ENCODE measurements at regions not wholly inside any gene's neighbourhood (a gene's known extent, or its start where the extent isn't known, plus 50 kb on each side); places are given as distances from the start of the nearest gene placed in this dataset.

DNA sequence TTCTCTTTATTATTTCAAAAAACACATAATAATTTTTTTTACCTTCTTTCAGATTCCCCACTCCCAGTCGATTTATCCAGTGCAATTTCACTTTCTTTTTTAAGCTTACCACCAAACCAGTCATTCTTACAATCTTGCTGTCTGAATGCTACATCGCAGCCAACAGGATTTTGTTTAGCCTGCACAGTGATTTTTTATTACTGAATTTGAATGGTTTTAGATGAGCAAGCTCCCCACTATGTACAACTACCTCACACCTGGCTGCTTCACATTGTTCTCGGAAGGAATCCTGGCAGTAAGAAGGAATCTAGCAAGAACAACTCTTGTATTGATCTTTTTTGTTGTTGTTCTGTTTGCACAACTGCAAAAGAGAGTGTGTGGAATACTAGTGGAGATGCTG lies 668.1 kb upstream of the WWC1 start:
- DNase-seq, result no peak

DNA sequence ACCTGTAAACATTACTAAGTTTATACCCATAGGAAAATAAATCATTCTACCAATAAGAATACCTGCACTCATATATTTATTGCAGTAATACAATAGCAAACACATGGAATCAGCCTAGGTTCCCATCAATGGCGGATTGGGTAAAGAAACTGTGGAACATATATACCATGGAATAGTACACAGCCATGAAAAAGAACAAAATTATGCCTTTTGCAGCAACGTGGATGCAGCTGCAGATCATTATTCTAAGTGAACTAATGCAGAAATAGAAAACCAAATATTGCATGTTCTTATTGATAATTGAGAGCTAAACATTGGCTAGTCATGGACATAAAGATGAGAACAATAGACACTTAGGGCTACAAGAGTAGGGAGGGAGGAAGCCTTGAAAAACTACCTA lies 667.4 kb upstream of the WWC1 start:
- no peak for DNase-seq

DNA sequence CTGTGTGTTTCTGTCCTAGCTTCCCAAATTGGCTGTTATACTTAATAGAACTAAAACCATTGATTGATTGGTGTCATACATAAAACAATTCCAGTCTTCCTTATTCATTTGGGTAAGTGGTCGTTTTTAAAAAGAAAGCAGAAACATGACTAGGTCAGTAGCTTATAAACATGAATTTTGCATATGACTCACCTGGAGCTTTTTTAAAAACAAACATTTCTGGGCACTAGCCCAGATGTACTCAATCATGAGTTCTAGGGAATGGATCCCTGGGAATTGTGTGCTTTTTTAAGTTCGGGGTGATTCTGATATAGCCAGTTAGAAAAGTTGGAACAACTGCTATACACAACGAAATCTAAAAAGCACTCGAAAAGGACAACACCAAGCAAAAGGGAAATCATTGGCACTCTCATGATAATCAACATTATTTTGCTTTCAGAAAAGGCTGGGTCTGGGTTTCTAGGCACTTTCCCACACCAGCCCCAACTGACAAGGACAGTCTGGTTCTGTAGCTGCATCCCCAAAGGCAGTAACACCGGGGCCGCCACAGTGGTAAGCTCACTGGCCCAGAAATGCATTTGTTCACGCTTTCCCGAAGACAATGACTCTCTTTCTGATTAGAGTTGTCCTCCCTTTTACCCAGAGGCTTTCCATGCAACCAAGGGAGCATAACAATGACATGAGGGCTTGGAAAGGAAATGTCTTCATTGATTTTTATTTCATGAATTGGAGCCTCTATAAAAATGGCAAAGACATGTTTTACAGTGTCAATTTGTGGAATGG lies 664.9 kb upstream of the WWC1 start:
- DNase-seq, result no peak

DNA sequence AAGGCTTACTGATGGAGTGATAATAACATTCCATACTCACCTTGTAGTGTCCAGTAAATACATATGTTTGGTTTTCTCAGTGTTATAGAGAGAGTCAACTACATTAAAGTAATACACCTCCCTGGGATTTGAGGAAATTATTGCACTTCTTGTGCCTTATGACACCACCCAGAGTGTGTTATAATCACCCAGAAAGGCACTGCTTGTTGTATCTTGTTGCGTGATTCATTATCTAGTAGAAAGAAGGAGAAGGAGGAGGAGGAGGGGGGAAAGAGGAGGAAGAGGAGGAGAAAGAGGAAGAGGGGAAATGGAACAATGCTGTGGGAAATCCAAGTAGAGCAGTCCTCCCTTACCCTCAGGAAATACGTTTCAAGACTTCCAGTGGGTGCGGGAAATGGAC lies 661.8 kb upstream of the WWC1 start:
- no peak for DNase-seq

DNA sequence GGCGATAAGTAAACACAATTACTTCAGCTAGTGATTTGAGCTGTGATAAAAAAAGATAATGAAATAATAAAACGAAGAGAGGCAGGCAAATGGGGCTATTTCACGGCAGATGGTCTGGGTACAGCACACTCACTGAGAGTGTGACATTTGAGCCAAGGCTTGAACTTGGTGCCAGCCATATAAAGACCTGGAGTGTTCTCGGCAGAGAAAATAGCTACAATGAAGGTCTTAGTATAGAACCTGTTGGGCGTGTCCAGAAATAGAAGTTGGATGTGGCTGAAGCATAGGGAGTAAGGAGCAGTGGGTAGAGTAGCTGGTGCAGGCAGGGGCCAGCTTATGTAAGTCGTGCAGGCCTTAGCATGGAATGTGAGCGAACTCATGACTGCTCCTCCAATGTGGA lies 660.3 kb upstream of the WWC1 start:
- DNase-seq, result no peak

DNA sequence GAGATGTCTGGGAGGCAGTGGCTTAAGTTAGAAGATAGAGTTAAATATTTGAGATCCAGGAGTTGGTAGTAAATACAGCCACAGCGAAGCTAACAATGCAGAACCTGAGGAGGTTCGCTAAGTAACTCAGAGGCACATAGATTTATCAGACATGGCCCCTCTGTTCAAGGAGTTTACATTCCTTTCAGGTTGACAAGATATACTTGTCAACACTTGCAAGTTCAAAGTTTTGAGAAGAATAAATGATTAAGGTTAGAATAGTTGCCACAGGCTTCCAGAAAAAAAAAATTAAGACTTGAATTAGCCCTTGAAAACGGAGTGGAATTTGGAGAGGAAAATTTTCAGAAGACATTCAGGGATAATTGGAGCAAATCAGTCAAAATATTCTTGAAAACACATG lies 658.3 kb upstream of the WWC1 start:
- no peak for DNase-seq

DNA sequence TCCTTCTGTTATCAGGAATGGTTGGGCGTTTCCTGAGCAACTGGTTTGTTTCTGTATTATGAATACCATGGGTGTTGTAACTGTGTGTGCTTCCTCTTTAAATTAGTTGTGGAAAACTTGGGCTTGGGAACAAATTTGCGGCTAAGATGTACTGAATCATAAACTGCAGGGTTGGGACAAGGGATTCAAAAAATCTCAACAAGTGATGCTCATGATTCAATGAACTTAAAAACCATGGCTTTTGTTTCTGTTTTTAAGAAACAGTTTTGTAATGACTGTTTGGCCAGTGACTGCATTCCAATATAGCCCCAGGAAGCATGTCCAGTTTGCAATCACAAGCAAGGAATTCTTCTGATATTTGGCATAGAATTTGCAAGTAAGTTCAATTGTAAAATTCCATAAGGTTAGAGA lies 657.5 kb upstream of the WWC1 start:
- DNase-seq, result no peak

DNA sequence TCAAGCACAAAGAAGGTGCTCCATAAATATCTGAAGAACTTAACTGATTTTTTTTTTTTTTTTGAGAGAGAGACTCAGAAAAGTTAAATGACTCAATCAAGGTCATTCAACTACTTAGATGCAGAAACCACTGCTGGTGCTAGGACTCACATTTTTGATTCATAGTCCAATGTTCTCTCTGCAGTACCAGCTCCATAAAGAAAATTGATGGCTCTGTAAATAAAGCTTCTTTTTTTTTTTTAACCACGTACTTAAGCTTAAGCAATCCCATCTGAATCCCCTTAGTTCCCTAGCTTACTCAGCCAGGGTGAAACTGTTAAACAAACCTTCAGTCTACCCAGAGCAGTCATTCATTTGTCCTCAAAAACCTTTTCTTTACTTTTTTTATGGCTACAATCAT lies 657.0 kb upstream of the WWC1 start:
- no peak for DNase-seq

DNA sequence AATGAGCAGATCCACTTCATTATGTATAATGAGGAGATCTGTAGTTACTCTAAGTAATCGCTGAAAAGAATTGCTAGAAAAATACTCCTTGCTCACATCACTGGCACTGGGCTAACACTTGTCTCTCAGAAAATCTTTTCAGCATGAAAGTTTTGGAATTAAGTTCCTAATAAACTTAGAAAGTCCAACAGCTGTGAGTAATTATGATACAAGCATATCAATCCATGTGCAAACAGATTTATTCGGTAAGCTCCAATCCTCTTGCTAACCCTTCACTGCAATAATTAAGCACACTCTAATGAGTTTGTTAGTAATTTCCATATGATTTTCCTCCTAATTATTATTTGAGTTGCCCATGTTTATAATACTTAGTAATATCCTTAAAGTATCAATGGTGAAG lies 652.6 kb upstream of the WWC1 start:
- no peak for DNase-seq

DNA sequence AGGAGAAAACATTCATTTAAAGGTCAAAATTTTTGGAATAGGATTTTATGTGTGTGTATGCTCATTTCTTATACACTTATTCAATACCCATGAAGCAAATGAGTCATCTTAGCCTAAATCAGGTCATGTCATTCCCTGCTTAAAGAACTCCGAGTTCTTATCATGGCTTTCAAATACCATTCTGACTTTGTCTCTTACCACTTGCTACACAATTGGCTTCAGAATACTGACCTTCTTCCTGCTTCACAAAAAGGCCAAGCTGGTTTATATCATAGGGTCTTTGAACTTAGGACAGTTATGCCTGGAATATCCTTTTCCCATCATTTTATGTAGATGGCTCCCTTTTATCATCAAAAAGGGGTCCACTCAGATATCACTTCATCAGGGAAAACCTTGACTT lies 652.2 kb upstream of the WWC1 start:
- DNase-seq, result no peak

DNA sequence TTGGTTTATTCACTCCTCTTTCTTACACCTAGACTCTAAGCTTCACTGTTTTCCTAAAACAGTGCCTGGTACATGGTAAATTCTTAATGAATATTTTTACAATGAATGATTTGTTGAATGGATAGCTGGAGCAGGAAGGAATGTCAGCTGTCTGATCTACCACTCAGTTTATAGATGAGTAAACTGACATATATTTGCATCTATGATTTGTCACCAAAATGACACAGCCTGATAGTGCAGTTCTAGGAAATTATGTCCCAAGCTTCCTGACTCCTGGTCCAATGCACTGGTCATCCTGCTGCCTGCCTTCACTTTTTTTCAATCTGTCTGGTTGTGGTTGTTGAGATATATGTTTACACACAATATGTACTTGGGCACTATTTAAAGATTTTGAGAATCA lies 651.7 kb upstream of the WWC1 start:
- DNase-seq, result no peak

DNA sequence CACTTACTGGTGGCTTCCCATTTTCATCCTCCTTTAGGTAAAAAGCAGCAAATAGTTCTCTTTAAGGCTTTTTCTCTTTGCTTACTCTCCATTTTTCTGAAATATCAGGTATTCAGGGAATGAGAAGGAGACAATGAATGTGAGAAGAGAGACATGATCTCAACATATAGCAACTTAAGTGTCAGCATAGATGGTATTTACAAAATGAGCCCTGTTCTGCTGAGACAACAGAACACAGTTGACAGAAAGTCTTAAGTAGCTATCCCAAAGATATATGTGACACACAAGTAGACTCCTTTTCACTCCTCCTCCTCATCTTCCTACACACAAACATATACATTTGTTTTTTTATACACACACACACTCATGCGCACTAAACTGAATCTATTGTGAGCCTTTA lies 649.3 kb upstream of the WWC1 start:
- DNase-seq, result no peak

DNA sequence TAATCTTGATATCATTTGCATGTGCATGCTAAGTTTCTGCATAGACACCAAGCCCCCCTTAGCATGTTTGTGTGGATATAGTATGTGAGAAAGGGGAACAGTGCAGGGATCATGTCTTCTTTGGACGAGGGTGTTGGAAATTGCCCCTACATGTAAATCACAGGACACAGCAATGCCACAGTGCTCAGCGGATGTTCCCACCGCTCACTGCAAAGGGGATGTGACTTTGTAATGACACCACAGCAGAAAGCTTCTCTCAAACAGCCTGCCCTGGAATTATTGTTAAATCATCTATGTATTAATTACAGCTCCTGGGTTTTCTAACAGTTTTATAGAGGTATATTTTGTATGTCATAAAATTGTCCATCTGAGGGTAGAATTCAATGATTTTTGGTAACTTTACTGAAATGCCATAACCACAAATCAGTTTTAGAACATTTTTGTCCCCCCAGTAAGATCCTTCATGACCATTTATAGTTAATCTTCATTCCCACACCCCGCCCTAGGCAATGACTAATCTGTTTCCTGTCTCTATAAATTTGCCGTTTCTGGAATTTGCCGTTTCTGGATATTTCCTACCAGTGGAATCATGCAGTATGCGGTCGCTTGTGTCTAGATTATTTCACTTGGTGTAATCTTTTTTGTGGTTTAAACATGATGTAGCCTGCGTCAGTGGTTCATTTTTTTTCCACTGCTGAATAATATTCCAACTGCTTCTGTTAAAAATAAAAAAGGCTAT lies 648.5 kb upstream of the WWC1 start:
- no peak for DNase-seq

DNA sequence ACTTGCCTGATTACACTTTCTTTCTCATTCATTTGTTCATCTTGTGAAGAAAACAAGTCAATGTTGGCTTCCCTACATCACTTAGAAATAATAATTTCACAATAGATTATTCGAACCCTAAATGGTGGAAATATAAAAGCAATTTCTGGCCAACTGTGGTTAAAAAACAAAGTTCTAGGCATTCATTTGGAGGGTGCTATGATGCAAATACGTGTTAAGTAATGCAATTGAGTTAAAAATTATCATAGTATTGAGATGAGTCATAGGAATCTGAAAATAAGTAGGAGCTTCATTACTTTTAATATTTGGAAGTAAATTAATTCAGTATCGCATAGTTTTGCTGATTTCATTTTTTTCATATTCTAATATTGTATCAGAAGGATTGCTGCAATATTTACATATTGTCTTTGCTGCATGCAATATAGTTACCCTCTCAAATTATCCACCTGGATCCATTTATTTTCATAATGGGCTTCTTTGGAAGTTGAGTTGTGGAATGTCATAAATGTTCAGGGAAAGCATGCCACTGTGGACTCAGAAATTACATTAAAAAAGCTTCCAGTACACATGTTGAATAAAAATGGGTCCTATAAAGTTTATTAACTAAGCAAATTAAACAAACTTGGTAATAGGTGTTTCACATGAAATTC lies 647.7 kb upstream of the WWC1 start:
- DNase-seq, result no peak

DNA sequence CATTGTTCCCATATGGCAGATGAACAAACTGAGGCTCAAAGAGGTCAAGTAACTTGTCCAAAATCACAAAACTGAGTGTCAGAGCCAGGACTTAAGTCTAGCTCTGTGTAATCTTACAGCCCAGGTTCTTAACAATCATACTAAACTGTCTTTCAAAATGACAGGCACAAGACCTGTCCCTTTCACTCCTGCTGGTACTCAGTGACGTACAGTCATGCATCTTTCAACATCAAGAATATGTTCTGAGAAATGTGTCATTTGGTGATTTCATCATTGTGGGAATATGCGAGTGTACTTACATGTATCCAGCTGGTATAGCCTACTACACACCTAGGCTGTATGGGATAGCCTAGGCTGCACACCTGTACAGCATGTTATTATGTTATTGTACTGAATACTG lies 646.8 kb upstream of the WWC1 start:
- no peak for DNase-seq

DNA sequence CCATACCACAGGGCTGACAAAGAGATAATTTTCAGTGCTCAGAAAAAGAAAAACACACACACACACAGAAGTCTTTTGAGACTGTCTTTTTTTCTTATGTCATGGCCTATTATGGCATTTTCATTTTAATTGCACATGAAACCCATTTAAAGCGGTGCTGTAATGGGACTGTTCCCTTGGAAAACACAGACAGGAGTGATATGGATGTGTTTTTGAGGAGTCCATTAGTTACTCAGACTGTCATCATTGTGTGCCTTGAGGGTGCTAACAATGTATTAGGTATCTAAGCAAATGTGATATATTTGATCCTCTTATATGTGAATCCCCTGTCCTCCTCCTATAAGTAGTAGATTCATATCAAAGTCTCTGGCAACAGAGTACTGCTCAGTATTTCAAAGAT lies 642.0 kb upstream of the WWC1 start:
- no peak for DNase-seq

DNA sequence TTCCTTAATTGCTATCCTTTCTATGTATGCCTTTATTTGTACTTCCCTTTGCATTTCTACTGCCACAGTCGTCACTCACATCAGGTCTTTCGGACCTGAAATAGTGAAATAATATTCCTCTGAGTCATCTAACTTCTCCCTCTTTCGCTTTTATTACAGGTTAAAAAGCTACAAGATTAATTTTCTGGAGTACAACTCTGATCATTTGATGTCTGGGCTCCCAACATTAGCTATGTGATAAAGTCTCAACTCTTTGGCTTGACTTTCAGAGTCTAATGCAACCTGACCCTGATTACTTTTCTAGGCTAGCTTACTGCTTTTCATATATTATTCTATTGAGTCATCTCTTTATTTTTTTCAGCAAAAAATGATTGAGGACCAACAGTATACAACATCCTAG lies 638.8 kb upstream of the WWC1 start:
- no peak for DNase-seq

DNA sequence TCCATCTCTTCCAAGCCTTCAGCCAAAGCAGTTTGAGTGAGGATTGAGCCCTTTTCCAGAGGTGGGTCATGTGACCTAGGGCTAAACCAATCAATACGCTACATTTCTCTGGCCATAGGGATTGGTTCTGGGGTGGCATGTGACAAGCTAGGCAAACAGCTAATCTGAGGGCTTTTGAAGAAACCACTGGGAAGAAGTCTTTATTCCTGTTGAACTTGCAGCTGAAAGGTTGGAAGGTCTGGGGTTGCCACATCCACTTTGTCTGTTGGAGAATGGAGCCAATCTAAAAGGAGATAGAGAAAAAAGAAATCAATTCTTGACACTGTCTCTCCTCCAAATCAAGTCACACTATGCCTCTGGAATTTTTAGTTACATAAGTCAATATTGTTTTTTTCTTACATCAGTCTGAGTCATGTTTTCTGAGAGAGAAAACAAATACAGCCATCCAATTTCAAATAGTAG lies 637.8 kb upstream of the WWC1 start:
- DNase-seq, result no peak

DNA sequence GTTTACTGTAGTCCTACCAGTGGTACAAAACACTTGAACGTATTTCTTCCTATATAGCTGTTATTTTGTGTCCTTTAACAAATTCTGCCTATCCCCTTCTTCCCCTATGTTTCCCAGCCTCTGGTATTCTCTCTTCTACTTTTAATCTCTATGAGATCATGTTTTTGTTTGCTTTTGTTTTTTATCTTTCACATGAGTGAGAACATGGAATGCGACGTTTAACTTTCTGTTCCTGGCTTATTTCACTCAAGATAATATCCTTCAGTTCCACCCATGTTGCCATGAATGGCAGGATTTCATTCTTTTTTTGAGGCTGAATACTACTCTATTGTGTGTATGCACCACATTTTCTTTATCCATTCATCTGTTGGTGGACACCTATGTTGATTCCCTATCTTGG lies 634.4 kb upstream of the WWC1 start:
- no peak for DNase-seq

DNA sequence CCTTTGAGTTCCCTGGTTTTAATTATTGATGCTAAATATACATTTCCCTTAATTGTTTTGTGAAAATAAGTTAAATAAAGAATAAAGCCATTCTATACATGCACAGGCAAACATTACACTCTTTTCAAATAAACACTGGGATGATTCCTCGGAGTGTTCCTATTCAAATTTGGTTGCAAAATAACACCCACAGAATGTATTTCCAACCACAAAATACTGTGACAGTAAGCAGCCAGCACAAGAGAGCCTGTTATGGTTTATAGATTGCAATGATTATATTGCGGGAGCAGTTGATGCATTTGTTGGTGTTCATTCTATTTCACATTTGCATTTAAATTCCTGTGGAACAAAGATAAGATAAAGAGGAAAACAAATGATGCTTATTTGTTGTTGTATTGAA lies 632.6 kb upstream of the WWC1 start:
- DNase-seq, result no peak

DNA sequence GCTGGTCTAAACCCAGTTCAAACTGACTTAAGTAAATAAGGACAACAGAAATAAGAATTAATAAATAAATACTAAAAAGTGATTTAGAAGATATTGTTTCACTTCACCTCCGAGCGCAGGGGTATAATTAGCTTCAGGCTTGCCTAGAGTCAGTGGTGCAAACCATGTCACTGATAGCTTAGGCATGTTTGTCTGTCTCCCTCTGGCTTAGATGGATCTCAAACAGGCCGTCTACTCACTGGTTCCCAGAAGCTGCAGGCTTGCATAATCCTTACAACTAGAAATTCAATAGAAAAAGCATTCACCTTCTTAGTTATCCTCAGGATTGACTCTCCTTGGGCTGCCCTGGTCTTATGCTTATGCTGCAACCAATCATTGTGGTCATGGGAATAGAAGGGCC lies 629.8 kb upstream of the WWC1 start:
- no peak for DNase-seq

DNA sequence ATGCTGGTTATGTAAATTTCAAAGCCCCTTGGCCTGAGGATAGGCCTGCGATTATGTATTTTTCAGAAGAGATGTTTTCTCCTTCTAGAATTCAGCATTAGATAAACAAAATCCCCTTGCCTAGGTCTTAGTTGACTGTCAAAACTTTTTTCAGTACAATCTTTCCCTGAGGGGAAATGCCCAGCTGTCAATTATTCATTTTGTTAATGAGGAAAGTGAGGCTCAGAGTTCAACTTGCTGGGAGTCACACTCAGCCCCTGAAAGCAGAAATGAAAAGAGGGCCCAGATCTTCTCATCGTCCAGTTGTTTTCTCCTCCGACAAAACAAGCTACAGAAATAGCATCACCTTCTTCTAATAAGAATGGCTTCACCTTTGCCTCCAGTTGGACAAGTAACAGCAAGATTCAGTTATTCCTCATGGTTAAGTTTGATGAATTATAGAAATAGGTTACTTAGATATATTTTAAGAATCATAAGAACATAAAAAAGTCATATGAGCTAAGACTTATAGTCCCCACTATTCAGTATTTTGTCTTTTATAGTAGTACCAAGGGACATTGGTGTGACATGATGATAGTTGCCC lies 627.1 kb upstream of the WWC1 start:
- DNase-seq, result no peak

DNA sequence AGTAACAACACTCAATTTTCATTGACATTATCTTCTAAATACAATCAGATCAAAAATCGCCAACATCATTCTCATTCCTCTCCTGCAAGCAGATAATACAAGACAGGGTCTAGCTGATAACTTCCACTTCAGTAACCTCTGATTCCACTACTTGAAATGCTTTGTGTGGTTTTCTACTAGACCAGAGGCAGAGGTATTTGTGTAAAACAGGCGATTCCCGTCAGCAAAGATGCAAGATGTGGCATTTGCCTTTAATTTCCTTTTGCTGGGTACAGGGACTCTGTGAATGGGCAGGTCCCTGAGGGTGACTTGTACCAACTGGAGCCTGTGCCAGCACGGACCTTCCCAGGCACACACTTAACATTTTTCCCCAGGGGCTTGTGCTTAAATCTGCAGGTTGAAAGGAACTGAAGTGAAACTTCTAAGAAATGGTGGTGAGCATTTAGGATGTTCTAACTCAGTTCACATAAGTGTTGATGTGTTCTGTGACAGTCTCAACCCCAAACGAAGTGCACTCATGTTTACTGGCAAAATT lies 625.5 kb upstream of the WWC1 start:
- DNase-seq, result no peak

DNA sequence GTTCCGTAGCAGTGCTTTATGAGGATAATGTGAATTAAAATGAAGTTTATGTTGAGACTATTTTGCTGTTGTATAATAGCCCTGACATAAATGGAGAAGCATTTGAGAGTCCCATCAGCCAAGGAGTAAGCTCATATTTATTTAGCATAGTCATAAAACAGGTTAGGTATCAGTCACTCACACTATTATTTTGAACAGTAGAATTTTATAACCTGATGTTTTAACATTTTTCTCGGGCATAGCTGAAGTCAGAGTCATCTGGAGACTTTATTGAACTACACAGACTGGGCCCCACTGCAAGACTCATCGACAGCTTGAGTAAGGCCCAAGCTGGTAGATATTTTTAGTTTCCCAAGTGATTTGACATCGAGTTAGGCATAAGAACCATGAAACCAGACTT lies 620.3 kb upstream of the WWC1 start:
- no peak for DNase-seq

Data from stimulated activated CD4-positive, alpha-beta T cell treated with anti-CD3 and anti-CD28 coated beads, Interleukin-2, amount 100 ng/mL, for 48 hours (primary cell).